GM13977 (cell line): ENCODE measurements at regions not wholly inside any gene's neighbourhood (a gene's known extent, or its start where the extent isn't known, plus 50 kb on each side); places are given as distances from the start of the nearest gene placed in this dataset.

Source experiments
- DNase-seq: peaks from one replicate; pipeline ENCODE4 v3.0.0; 2012; ENCODE audit warnings: low spot score
- in situ Hi-C: fragments of 300-500 bp; cut with MboI; formaldehyde crosslinking; loops from one replicate; pipeline ENCODE4 v1.12.0; 2022; ENCODE audit warnings: low sequenced_read_pairs, low pct_unique_long_range_greater_than_20kb, mixed read lengths, inconsistent platforms; ENCODE audit not compliant: unreplicated experiment
- TF ChIP-seq, protein P1 (sequence below): IDR thresholded peaks from 2 replicates; pipeline ENCODE4 v1.5.1; 2012; ENCODE audit warnings: mild to moderate bottlenecking, control low read depth; ENCODE audit not compliant: insufficient read depth; ENCODE audit errors: extremely low read depth, missing control alignments

DNA sequence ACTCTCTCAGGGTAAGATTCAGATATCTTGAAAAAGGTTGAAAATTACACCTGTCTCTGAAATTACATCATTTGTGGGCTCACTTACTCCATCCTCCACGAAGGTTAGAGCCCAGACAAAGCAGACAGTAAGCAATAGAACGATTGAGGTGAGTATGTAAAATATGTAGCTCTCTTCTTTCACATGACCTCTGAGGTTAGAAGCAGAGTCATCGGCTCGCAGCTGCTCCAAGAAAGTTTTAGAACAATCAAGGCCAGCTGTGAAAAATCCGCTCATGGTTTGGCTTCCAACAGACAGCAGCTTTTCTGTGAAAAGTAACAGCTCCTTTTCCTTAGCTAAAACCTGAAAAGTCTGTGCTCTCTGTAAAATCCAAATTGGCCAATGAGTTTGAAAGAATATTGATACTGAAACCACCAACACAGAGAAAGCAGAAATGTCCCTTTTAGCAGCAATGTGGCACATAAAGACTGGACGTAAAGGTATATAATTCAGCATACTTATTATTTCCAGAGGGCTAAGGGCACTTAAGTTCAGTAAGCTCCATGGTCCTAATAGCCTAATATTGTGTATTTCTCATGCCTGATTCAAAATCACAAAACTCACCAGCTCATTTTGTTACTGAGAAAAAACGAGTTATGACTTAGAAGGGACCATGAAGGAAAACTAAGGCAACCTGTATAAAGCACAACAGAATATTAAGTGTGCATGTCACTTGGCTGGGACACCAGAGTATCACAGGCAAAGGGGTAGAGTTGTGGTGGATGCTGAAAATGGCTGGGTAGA lies 78.2 kb downstream of the FAM76B start:
- in situ Hi-C loops: no loop called here
- TF ChIP-seq, protein P1, sequence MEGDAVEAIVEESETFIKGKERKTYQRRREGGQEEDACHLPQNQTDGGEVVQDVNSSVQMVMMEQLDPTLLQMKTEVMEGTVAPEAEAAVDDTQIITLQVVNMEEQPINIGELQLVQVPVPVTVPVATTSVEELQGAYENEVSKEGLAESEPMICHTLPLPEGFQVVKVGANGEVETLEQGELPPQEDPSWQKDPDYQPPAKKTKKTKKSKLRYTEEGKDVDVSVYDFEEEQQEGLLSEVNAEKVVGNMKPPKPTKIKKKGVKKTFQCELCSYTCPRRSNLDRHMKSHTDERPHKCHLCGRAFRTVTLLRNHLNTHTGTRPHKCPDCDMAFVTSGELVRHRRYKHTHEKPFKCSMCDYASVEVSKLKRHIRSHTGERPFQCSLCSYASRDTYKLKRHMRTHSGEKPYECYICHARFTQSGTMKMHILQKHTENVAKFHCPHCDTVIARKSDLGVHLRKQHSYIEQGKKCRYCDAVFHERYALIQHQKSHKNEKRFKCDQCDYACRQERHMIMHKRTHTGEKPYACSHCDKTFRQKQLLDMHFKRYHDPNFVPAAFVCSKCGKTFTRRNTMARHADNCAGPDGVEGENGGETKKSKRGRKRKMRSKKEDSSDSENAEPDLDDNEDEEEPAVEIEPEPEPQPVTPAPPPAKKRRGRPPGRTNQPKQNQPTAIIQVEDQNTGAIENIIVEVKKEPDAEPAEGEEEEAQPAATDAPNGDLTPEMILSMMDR: no peak
- DNase-seq: no peak

GRCh38 chr11:95708681-95709080 lies 80.9 kb downstream of the FAM76B start:
- TF ChIP-seq, protein P1: no peak
- in situ Hi-C loops: loop anchor here (5.0 kb wide), 1 partner anchor 556 kb away; no protein-coding TSS in a partner anchor
- DNase-seq: no peak

DNA sequence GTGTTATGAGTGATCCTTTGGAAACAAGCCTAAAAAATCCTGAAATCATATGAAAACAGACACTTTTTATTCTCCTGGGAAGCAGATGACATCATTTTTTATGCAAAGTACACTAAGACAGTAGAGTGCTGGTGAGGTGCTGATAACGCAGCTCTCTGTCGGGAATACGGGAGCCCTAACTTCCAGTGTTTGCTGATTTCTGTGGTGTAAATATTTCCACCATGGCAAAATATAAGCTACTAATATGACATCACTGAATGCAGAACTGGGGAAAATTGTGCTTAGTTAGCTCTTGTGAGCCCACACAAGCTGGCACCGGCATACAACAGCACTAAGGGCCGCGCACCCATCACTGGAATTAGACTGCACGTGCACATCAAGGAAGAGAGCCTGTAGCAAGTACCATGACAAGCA lies 82.6 kb downstream of the FAM76B start:
- TF ChIP-seq, protein P1: no peak
- no peak for DNase-seq
- in situ Hi-C loops: loop anchor here (5.0 kb wide), 1 partner anchor 555 kb away; no protein-coding TSS in a partner anchor

- peak; percentile 39 for DNase-seq
- TF ChIP-seq, protein P1: peak; percentile 85
- in situ Hi-C loops: loop anchor here (5.0 kb wide), 1 partner anchor 553 kb away; no protein-coding TSS in a partner anchor
Observed at GRCh38 chr11:95705485-95706124, 84.0 kb downstream of the FAM76B start.

- DNase-seq: no peak
- TF ChIP-seq, protein P1: no peak
- in situ Hi-C loops: loop anchor here (5.0 kb wide), 1 partner anchor 553 kb away; no protein-coding TSS in a partner anchor
Observed at GRCh38 chr11:95704865-95705264, 84.7 kb downstream of the FAM76B start.

DNA sequence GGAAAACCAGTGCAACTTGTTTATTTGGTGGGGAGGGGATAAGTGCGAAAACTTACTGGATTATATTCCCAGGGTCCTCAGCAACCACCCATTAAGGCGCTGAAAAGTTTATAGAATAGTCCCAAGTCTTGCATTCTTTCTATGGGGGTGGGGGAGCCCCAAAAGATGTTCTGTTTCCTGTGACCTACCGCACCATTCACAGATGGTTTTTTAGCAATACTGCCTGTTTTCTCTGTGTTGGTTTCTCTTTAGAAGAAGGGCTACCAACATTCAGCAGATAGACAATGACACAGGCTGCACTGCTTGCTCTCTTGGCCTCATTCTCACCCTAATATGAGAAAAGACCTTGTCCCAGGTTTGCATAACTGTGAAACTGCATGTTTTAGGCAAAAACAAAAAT lies 86.5 kb downstream of the FAM76B start:
- in situ Hi-C loops: no loop called here
- DNase-seq: no peak
- TF ChIP-seq, protein P1: no peak
